DMS53 treated with DMSO at 0.1 percent for 48 hours (cell line): ENCODE measurements at regions not wholly inside any gene's neighbourhood (a gene's known extent, or its start where the extent isn't known, plus 50 kb on each side); places are given as distances from the start of the nearest gene placed in this dataset.

Experiments used
- DNase-seq: peaks from one replicate; lab custom pipeline; 2025; ENCODE audit not compliant: unreplicated experiment; lab: John Stamatoyannopoulos, UW

DNA sequence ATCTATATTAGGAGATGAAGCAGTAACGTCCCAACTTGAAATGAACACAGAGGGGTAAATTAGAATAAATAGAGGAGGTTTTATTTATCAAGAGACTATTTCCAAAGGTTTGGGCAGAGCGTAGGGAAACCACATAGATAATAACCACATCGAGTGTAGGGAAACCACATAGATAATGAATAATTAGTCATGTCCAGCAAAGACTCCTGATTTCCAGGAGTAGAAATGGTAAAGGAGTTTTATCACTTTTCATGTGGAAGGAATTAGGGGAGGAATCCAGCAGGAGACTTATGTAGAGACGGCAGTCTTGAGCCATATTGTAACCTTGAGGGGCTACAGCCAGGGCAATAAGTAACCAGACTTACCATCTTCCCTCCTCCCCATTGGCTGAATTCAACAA is 136.3 kb upstream of the CSNK1A1L start:
- no peak for DNase-seq

DNA sequence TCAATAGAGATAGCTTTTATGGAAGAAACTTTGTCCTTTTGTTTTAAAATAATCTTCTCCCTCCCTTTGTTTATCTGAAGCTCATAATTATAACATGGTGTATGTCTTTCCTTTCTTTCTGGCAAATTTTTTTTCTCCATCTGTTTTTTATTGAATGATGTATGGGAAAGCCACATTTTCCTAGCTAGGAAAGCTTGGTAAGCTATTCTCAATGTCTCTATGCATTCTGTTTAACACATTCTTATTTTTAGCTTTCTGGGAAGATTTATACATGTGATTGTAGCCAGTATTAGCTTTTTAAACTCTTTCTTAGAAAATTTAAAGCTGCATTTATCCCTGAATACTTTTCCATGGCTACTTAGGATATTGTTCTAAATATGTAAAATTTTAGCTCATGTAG is 124.9 kb upstream of the CSNK1A1L start:
- DNase-seq, result no peak

DNA sequence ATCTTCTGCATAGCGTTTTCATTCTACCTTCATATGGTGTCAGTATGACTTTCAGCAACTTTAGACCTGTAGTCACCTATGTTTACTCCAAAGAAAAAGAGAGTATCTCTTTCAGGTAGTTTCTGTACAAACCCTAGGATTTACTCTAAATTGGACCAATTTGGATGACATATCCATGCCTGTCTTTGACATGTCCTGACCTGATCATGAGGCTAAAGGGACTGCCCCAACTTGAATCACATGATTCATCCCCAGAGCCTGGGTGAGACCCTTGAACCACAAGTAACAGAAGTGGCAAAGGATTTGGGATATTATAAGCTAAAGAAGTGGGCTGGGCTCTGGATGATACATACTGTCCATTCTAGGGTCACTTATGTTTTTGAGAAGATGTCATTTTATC is 124.5 kb upstream of the CSNK1A1L start:
- no peak for DNase-seq

DNA sequence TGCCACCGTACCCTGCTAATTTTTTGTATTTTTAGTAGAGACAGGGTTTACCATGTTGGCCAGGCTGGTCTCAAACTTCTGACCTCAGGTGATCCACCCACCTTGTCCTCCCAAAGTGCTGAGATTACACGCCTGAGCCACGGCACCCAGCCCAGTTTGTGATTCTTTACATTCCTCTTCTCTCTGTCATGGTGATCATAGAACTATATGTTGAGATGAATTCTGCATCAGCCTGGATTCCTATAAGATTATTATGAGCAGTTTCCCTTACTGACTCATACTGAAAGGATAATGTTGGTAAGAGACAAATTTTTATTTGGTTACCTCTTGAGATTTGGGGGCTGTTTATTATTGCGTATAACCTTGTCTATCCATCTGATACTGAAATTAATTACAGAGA is 121.5 kb upstream of the CSNK1A1L start:
- no peak for DNase-seq

DNA sequence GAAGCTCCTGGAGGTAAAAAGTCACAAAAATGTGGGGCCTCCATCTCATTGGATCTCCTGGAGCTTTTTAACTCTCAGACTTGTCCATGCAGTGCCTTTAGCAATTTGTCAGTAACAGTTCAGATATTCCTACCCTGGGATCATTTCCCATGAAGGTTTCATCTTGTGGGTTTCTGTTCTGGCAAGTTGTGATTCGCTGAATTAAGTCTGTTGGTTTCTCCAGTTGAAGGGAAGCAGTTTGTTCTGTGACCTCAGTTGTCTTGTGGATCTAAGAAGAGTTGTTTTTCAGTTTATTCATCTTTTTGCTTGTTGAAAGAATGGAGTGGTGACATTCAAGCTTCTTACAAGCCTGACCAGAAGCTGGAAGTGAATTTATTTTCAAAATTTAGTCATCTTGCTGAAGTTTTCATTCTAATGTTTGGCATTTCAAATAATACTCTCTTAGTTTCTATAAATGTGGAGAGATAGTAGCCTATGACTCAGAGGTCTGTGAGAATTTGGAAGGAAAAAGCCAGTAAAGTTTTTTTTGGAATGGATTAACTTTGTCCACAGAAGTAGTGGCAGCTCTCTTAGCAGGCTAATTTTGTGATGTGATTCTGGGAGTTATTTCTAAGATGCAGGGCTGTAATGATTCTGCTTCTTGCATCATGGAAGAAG is 120.1 kb upstream of the CSNK1A1L start:
- DNase-seq, result no peak

DNA sequence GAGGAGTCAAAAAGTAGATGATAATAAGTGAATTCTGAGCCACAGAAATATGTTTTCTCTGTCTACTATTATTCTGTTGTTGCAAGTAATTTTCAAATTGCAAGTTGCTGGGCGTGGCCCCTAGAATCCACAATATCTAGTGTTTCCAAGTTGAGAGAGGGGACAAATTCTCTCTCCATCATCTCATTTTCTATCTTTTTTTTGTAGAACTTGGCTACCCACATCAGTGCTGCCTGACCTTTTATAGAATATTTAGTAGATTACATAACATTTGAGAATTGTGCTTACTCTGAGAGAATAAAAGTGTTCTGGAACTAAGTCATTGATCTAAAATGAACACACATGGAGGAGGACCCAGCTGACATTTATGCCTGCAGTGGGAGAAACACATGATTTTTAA is 110.9 kb upstream of the CSNK1A1L start:
- no peak for DNase-seq

DNA sequence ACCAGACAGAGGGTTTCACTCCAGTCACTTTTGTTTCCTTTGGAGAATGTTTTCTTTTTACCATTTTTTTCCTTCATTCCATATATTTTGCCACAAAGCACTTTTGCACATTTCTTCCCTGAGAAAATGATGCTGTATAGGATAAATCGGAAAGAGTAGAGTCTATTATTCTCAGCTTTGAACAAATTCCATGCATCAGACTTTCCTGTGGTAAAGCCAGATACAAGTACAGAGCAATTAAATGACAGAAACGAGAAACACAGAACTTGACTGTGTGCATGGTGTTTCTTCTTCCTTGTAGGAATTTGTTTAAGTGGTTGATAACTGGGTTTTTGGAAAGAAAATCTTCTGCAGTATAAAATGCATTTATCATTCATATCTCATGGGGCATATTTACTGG is 107.4 kb upstream of the CSNK1A1L start:
- DNase-seq, result no peak

DNA sequence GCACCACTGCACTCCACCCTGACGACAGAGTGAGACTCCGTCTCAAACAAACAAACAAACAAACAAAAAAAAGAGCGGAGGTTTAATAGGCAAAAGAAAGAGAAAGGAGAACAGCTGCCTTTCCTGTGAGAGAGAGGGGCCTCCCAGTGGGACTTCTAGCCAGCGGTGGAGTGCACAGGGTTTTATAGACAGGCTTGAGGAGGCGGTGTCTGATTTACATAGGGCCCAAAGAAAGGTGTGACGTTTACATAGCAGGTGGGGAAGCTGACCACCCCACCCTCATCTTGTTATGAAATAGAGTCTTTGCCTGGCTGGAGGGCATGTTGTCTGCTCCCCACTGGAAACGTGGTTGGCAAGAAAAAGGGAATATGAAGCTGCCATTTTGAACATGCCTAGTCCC is 106.0 kb upstream of the CSNK1A1L start:
- DNase-seq, result no peak

DNA sequence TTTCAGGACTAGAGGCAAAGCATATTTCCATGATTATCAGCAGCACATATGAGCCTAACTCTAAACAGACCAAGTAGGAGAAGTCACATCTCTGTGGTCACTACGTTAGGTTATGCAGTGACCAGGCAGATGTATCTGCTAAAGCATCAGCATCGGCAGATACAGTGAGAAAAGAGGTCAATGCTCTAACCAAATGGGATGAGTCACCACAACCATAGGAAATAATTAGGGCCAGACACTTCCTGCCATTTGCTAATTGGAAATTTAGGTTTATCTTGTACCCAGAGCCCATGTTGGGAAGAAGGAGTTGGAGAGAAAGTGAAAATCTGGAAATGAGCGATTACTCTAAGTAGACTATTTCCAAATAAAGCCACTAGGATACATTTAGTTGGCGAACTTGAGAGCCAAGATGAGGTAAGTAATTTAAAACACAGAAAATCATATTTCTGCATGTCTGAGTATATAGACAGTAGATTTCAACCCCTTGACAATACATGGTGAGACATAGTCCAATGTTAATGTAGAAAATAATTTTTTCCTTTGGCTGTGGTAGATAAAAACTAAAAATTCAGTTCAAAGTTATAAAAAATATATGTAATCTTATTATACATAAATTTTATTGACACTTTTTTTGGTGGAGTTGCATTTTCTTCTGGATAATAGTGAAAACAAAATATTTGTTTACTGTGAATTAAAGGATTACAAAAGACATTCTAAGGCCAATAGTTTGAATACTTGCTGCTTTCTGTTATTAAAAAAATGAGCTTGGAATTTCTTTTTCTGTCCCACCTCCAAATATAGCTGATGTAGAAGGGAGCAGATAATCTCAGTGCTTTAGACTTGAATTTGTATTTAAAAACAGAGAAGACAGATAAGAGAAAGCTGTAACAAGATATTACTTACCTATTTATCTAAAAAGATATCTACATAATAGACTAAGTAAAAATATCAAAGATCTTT is 104.4 kb upstream of the CSNK1A1L start:
- DNase-seq, result no peak

DNA sequence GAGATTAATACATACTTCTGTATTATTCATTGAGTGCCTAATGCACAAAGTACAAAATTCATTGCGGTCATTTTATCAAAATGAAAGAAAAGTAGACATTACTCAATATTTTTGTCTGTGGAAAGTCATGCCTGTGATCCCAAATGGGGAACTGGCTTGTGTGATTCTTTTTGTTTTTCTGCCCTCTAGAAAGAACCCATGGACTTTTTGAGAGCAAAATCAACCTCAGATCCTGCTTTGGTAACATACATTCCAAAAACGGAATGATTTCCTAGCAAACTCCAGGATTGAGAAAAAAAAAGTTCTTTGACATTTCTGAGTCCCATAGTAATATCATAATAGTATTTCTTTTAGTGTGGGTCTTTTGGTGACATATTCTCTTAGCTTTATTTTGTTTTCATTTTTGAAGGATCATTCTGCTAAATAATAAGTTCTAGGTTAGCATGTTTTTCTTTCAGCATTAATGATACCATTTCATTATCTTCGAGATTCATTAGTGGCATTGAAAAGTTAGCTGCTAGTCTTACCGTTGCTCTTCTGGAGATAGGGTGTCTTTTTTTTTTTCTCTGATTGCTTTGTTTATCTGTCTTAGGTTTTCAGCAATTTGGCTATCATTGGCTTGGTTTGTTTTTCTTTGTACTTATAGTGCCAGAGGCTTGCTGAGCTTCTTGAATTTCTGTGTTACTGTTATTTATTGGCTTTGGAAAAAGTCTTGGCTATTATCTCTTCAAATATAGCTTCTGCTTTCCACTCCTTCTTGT is 102.4 kb upstream of the CSNK1A1L start:
- no peak for DNase-seq

DNA sequence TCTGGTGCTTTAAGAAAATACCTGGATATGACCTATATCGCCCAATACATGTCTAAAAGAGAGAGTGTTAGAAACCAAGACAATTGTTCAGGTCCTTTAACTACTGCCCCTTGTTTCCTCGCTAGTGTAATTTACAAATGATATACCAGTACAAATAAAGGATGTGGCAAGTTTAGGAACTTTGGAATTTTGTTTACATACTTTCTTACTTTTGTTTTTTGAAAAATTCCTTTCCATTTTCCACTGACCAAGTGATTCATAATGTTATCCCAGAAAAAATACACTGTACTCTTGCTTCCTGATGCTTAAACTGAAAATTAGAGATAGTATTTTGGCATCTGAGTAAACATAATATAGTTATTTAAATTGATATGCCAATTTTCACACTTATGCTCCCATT is 96.8 kb upstream of the CSNK1A1L start:
- DNase-seq, result no peak

DNA sequence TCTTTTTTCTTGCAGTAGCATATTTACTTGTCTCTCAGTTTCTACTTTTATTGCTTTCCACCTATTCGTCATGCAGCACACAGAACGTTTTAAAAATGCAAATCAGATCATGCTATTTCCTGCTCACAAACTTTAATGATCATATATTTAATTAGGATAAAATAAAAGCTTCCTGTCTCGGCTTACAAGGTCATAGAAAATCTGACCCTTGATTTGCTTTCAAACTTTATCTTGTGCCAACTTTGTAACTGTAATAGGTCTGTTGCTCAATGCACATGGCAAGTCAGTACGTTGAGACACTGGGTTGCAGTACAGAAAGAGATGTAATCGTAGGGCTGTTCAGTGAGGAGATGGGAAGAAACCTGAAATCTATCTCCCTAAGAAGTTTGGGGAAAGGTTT is 95.6 kb upstream of the CSNK1A1L start:
- no peak for DNase-seq

DNA sequence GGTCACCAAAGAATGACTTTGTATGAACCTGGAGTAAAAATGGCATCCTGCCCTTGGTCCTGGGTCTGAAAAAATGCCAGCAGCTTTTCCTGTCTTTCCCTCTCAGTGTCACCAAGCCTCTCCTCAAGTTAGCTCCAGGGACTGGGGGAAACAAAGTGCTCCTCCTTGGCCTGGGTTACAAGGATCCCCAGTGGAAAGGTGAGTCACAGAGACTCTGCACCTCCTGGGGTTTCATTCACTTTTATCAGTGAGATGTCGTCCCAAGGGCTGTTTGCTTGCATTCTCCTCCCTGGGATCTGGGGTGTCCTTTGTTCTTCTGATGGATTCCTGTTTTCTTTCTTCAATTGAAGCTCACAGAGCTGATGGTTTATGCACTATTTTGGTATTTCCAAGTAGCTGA is 93.2 kb upstream of the CSNK1A1L start:
- DNase-seq, result no peak

DNA sequence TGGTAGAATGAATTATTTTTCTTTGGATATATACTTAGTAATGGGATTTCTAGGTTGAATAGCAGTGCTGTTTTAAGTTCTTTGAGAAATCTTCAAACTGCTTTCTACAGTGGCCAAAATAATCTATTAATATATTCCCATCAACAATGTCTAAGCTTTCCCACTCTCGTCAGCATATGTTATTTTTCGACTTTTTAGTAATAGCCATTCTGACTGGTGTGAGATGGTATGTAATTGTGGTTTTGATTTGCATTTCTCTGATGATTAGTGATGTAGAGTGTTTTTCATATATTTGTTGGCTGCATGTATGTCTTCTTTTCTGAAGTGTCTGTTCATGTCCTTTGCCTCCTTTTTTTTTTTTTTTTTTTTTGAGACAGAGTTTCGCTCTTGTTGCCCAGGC is 90.2 kb upstream of the CSNK1A1L start:
- DNase-seq, result no peak

DNA sequence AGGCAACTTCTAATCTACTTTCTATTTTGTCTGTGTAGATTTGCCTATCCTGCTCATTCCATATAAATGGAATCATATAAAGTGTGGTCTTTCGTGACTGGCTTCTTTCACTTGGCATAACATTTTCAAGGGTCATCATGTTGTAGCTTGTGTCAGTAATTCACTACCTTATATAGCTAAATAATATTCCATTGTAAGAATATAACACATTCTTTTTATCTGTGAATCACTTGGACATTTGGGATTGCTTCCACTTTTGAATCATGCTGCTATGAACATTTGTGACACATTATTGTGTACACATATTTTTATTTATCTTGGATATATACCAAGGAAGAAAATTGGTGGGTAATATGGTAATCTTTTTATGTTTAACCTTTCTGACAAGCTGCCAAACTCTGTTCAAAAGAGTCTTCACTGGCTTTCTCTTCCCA is 89.0 kb upstream of the CSNK1A1L start:
- DNase-seq, result no peak

DNA sequence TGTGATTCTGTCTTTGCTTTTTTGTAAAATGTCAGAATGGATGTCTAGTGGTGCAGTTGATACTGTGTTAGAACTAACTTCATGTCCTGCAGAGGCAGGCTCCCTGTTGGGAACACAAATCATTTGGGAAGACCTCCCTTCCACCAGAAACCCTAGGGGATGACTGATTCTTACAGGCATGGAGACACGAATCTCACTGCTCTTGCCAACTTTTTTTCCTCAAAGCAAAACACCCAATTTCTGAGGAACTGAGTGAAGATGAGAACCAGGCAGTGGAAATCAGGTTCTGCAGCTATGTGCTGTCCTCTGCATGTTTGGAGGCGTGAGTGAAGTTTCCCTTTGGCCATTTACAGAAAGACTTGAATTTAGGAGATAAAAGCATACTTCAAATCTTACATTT is 87.5 kb upstream of the CSNK1A1L start:
- no peak for DNase-seq

DNA sequence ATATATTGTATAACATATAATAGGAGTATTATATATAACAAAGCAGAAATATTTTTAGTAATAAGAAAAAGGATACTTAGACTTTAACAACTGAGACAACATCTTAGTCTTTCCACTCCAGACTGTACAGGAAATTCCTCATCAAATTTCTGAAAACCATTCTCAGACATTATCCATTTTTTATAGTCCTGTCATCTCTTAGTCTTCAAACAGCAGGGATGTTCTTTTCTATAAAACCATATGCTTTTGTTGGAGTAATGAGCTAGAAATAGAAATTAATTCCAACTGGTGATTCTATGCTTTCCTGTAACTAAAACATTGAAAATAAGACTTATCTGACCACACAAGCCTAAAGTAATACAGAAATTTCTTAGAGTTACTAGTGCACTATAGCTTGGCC is 82.2 kb upstream of the CSNK1A1L start:
- no peak for DNase-seq

DNA sequence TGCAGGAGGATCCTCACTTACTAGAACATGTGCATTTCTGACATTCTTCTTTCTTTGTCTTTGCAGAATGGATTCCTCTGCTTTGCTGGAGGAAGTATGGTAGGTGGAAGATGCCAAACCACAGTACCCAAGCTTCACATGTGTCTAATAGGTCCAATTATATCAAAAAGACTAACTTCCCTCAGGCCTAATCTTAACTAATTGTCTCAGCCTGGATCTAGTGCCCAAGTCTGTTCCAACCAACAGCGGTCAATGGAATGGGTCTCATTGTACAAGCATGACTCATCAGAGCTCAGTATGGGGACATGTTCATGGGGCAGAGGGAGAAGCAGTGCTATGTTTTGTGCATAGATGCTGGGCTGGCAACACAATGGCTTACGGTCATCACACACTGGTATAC is 81.6 kb upstream of the CSNK1A1L start:
- no peak for DNase-seq

DNA sequence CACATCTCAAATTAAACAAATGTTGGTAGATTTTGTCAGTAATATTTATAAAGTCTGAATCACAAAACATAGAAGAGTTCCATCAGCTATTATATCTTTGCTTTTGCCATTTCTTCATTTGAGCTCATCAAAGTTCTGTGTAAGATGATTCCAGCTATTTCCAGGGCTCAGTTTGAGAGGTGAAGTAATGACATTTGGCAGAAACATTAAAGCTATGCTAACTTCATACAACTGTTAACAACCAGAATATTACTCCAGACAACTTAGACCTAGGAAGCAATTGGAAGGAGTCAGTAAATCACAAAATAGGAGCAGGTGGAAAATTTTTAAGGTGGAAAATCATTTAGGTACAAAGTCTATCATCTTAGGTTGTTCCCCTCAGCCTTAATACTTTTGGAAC is 76.2 kb upstream of the CSNK1A1L start:
- DNase-seq, result no peak

DNA sequence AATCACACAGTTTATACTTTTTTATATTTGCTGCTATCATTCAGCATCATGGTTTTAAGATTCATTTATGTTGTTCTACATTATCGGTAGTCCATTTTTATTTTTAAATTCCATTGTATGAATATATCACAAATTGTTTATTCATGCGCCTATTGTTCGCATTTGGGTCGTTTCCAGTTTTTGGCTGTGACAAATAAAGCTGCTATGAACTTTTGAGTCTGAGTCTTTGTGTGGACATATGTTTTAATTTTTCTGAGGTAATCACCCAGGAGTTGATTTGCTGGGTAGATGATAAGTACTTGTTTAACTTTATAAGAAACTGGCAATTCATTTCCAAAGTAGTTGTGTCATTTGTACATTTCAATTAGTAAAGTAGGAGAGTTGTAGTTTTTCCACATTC is 74.2 kb upstream of the CSNK1A1L start:
- DNase-seq, result no peak

DNA sequence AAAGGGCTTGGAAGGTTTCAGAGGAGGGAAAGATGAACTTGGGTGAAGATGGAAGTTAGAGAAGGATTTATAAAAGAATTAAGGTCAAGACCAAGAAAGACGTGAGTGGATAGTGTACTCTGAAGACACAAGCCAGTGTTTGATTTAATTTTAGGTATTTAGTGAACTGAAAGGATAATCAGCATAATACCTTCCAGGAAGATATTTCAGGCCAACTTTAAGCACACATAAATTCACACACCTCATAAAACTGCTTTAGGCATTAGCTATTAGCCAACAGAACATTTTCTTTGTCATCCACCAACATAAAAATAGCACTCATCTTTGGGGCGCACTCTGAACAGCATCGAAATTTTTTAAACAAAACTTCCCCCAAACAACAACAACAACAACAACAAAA is 71.7 kb upstream of the CSNK1A1L start:
- no peak for DNase-seq

DNA sequence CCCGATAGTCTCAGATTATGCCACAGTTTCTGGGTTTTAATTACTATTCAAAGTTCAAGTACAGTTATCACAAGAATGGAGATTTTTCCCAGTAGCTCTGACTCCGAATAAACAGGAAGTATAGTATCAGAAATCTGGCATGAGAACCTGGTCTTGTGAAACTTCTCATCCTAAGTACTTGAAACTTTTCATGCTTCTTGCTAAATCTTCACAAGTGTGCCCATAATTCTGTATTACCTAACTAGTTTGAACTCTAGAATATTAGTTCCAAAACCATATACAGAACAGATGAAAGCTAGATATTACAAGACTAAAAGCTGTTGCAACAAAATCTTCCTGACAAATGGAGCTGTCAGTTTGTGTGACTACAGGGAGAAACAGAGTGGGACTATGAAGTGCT is 70.5 kb upstream of the CSNK1A1L start:
- no peak for DNase-seq
